Sigmoid colon (tissue), 4 donors: ENCODE measurements at regions not wholly inside any gene's neighbourhood (a gene's known extent, or its start where the extent isn't known, plus 50 kb on each side); places are given as distances from the start of the nearest gene placed in this dataset.

Source experiments
- CTCF ChIP-seq, 4 experiments: fragments of 450-650 bp in 3 of 4; fragments of 200-600 bp in 1 of 4; IDR thresholded peaks; one replicate each; pipeline ENCODE4 v1.5.1; 2016 to 2019; ENCODE audit warnings: antibody characterized with exemption in 4 of 4, mild to moderate bottlenecking in 3 of 4, moderate library complexity in 2 of 4
- EP300 ChIP-seq, 4 donors: sonication (generic); formaldehyde crosslinking; IDR thresholded peaks; one replicate each; pipeline ENCODE4 v1.6.1; 2017; ENCODE audit warnings: antibody characterized with exemption in 4 of 4
- POLR2A ChIP-seq, 2 donors: fragments of 450-650 bp; IDR thresholded peaks; one replicate each; pipeline ENCODE4 v1.6.1; 2016; ENCODE audit warnings: antibody characterized with exemption in 2 of 2, mild to moderate bottlenecking in 2 of 2, moderate library complexity in 2 of 2

- no peak for TF ChIP-seq EP300 (IDR thresholded peaks at IDR 0.05)
- TF ChIP-seq CTCF (IDR thresholded peaks at IDR 0.05) = no peak
- TF ChIP-seq POLR2A (IDR thresholded peaks at IDR 0.05) = no peak
Measured at GRCh38 chr10:120345186-120345585, 111.8 kb upstream of the PLPP4 start.
